ENCODE measurements at regions not wholly inside any gene's neighbourhood (a gene's known extent, or its start where the extent isn't known, plus 50 kb on each side); places are given as distances from the start of the nearest gene placed in this dataset.
A peak's percentile ranks its signal among the peaks of the same experiment; 100 is the strongest.

DNA sequence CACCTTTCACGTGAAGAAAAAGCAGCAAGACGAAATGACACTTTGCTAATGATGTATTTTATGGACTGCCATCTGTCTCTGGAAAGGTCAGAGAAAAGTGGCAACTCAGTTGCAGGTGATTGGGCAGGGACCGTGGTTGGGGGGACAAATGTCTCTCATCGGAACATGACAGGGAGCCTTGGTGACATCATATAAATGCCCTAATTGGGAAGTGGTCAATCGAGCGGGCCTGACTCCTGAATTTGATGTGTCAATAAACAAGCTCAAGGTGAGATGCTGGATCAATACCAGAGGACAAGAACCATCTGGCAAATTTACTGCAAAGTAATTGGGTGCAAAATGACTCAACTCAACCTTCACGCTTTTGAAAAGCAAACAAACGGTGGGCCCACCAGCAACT lies 151.9 kb upstream of the SKOR2 start:
- 83 to 87% methylated on average over 8 of the region's 8 CpGs for WGBS, 2 experiments (ENCODE audit: insufficient coverage in 2 of 2)
- Histone ChIP-seq H3K4me3 (ENCODE audit: extremely low read depth, insufficient read depth, low read length, poor library complexity, severe bottlenecking) (no peak overlapping the region), H3K9me3 (ENCODE audit: control insufficient read depth, low read length) (no peaks in the 10 kb centered on the region)

DNA sequence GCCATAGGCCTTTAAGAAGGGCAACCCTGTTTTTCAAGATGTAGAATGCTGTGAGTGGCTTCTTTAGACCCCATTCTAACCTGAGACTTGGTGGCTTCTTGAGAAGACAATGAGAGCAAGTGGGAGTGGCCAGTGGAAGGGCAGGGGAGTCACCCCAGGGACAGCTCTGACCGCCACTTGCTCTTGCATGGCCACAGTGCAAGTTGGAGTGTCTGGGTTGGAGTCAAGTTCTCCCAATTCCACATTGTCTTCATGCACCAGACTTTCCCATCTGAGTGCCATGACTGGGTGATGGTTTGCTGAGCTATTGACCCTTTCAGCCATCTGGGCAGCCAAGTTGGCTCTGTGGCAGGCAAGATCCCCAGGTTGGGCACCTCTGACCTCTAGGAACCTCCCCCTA lies 148.0 kb upstream of the SKOR2 start:
- H3K36me3 ChIP-seq (ENCODE audit: control insufficient read depth, insufficient read depth, low read length): no peaks in the 10 kb centered on the region
- WGBS, 2 experiments (ENCODE audit: insufficient coverage in 2 of 2): 100% methylated on average over 1 of the region's 1 CpG; no CpG with 5 or more reads in 1 of the 2 experiments
- no peaks in the 10 kb centered on the region for H3K4me1 ChIP-seq (ENCODE audit: control insufficient read depth, insufficient read depth, low read length, poor library complexity, severe bottlenecking)

More for the DNA sequence above, 151.9 kb upstream of the SKOR2 start:
- Histone ChIP-seq H3K27ac (ENCODE audit: low read depth, low read length, severe bottlenecking) (no peak overlapping the region), H3K4me1 (ENCODE audit: control insufficient read depth, insufficient read depth, low read length, poor library complexity, severe bottlenecking) (no peaks in the 10 kb centered on the region), H3K36me3 (ENCODE audit: control insufficient read depth, insufficient read depth, low read length) (no peaks in the 10 kb centered on the region)

DNA sequence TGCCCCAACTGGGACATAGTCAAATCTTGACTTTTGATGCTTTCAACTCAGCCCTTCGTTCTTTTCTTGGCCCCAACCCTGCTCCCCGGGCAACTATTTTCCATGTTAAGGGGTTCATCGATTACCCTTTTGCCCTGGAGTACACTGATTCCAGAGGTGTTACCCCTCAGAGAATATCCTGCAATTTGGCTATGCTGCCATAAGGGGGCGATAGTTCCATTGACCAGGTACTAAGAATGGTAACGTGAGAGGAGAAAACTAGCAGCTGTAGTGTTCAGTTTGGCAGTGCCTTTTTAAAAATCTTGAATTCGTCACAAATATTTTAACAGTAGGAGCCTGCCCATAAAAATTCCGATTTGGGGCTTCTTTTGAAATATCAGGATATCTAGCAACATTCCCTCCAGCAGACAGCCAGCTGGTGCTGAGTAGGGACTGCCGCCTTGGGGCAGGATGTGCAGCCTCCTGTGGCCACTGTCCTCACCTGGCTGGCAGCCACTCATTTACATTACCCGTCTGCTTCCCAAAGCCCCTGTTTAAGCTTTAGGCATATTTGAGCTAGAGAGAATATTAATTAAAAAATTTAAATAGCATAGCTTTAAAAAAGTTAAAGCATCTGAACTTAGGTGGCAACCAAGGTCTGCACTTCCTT lies 146.3 kb upstream of the SKOR2 start:
- 31 to 33% methylated on average over 6 to 7 of the region's 9 CpGs for WGBS, 2 experiments (ENCODE audit: insufficient coverage in 2 of 2)
- Histone ChIP-seq H3K27ac (ENCODE audit: low read depth, low read length, severe bottlenecking) (no peak overlapping the region), H3K4me3 (ENCODE audit: extremely low read depth, insufficient read depth, low read length, poor library complexity, severe bottlenecking) (no peak overlapping the region), H3K4me1 (ENCODE audit: control insufficient read depth, insufficient read depth, low read length, poor library complexity, severe bottlenecking) (no peaks in the 10 kb centered on the region), H3K36me3 (ENCODE audit: control insufficient read depth, insufficient read depth, low read length) (no peaks in the 10 kb centered on the region), H3K9me3 (ENCODE audit: control insufficient read depth, low read length) (peaks cover 7% of the 10 kb centered on the region)

More for the DNA sequence above, 148.0 kb upstream of the SKOR2 start:
- H3K9me3 ChIP-seq (ENCODE audit: control insufficient read depth, low read length): peaks cover 7% of the 10 kb centered on the region
- no peak overlapping the region for H3K4me3 ChIP-seq (ENCODE audit: extremely low read depth, insufficient read depth, low read length, poor library complexity, severe bottlenecking)
- H3K27ac ChIP-seq (ENCODE audit: low read depth, low read length, severe bottlenecking): no peak overlapping the region

DNA sequence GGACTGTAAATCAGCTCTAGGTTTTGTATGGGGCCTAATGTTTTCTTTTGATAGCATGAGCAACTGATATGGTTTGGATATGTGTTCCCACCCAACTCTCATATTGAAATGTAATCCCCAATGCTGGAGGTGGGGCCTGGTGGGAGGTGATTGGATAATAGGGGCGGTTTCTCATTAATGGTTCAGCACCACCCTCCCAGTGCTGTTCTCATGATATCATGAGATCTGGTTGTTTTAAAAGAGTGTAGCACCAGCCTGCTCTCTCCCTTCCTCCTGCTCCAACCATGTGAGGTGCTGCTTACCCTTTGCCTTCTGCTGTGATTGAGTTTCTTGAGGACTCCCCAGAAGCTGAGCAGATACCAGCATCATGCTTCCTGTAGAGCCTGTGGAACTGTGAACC lies 140.2 kb upstream of the SKOR2 start:
- WGBS, 2 experiments (ENCODE audit: insufficient coverage in 2 of 2): no CpG with 5 or more reads among the region's 1 CpG
- no peak overlapping the region for H3K4me3 ChIP-seq (ENCODE audit: extremely low read depth, insufficient read depth, low read length, poor library complexity, severe bottlenecking)
- no peaks in the 10 kb centered on the region for H3K36me3 ChIP-seq (ENCODE audit: control insufficient read depth, insufficient read depth, low read length)
- H3K27ac ChIP-seq (ENCODE audit: low read depth, low read length, severe bottlenecking): no peak overlapping the region
- no peaks in the 10 kb centered on the region for H3K9me3 ChIP-seq (ENCODE audit: control insufficient read depth, low read length)
- H3K4me1 ChIP-seq (ENCODE audit: control insufficient read depth, insufficient read depth, low read length, poor library complexity, severe bottlenecking): peaks cover 8% of the 10 kb centered on the region

DNA sequence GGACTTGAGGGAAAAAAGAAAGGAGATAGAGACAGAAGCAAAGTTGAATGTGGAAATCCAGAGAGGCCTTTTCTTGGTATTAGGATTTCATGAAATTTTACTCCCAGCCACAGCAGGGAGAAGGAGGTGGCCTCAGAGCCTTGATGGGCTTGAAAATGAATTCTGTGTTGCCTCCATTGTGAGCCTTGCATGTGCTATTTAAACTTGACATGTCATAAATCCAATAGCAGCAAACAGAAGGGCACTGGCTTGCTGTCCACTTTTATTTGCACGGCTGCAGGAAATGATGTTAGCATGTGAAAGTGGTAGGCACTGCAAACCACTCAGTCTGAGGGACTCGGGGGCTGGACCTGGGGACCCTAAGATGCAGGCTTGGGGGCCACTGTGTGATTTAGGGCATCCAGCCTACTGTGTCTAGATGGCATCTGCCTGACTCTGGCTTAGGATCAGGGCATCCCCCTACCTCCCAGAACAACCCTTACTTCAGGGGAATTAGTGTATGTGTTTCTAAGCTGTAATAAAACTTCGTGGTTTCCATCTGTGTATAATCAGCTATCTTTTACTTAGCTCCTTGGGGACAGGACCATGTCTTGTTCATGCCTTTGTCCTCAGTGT lies 139.1 kb upstream of the SKOR2 start:
- peaks cover 3% of the 10 kb centered on the region for H3K9me3 ChIP-seq (ENCODE audit: control insufficient read depth, low read length)
- H3K4me3 ChIP-seq (ENCODE audit: extremely low read depth, insufficient read depth, low read length, poor library complexity, severe bottlenecking): no peak overlapping the region
- 96 to 100% methylated on average over 1 to 3 of the region's 3 CpGs for WGBS, 2 experiments (ENCODE audit: insufficient coverage in 2 of 2)
- peaks cover 8% of the 10 kb centered on the region for H3K4me1 ChIP-seq (ENCODE audit: control insufficient read depth, insufficient read depth, low read length, poor library complexity, severe bottlenecking)
- no peaks in the 10 kb centered on the region for H3K36me3 ChIP-seq (ENCODE audit: control insufficient read depth, insufficient read depth, low read length)
- no peak overlapping the region for H3K27ac ChIP-seq (ENCODE audit: low read depth, low read length, severe bottlenecking)

DNA sequence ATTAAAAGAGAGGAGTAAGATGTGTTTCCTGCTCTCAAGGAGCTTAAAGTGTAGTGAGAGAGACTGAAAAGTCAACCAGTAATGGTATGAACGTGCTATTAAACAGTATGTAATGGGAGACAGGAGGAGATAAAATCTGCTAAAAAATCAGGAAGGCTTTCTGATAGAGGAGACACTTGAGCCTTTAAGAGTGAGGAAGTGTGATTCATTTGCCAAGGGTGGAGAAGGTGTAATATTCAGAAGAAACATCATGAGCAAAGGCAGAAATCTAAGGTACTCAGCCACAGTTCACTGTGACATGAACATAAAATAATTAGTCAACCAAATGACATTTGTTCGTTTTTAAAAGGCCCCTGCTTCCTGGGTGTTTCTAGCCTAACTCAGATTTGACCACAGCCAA lies 137.8 kb upstream of the SKOR2 start:
- H3K4me3 ChIP-seq (ENCODE audit: extremely low read depth, insufficient read depth, low read length, poor library complexity, severe bottlenecking): no peak overlapping the region
- peaks cover 4% of the 10 kb centered on the region for H3K9me3 ChIP-seq (ENCODE audit: control insufficient read depth, low read length)
- peak overlapping the region; percentile 19 for H3K27ac ChIP-seq (ENCODE audit: low read depth, low read length, severe bottlenecking)
- H3K36me3 ChIP-seq (ENCODE audit: control insufficient read depth, insufficient read depth, low read length): no peaks in the 10 kb centered on the region
- 64 to 79% methylated on average over 2 of the region's 2 CpGs for WGBS, 2 experiments (ENCODE audit: insufficient coverage in 2 of 2)
- H3K4me1 ChIP-seq (ENCODE audit: control insufficient read depth, insufficient read depth, low read length, poor library complexity, severe bottlenecking): peaks cover 8% of the 10 kb centered on the region

GRCh38 chr18:47387864-47388263 lies 136.4 kb upstream of the SKOR2 start:
- Histone ChIP-seq H3K4me3 (ENCODE audit: extremely low read depth, insufficient read depth, low read length, poor library complexity, severe bottlenecking) (no peak overlapping the region), H3K27ac (ENCODE audit: low read depth, low read length, severe bottlenecking) (no peak overlapping the region), H3K36me3 (ENCODE audit: control insufficient read depth, insufficient read depth, low read length) (no peaks in the 10 kb centered on the region), H3K9me3 (ENCODE audit: control insufficient read depth, low read length) (peaks cover 4% of the 10 kb centered on the region), H3K4me1 (ENCODE audit: control insufficient read depth, insufficient read depth, low read length, poor library complexity, severe bottlenecking) (peaks cover 8% of the 10 kb centered on the region)

GRCh38 chr18:47383729-47384128 lies 132.3 kb upstream of the SKOR2 start:
- Histone ChIP-seq H3K4me1 (ENCODE audit: control insufficient read depth, insufficient read depth, low read length, poor library complexity, severe bottlenecking) (no peaks in the 10 kb centered on the region), H3K36me3 (ENCODE audit: control insufficient read depth, insufficient read depth, low read length) (no peaks in the 10 kb centered on the region), H3K4me3 (ENCODE audit: extremely low read depth, insufficient read depth, low read length, poor library complexity, severe bottlenecking) (no peak overlapping the region), H3K9me3 (ENCODE audit: control insufficient read depth, low read length) (peaks cover 4% of the 10 kb centered on the region), H3K27ac (ENCODE audit: low read depth, low read length, severe bottlenecking) (no peak overlapping the region)
- 77 to 86% methylated on average over 1 of the region's 1 CpG for WGBS, 2 experiments (ENCODE audit: insufficient coverage in 2 of 2)

DNA sequence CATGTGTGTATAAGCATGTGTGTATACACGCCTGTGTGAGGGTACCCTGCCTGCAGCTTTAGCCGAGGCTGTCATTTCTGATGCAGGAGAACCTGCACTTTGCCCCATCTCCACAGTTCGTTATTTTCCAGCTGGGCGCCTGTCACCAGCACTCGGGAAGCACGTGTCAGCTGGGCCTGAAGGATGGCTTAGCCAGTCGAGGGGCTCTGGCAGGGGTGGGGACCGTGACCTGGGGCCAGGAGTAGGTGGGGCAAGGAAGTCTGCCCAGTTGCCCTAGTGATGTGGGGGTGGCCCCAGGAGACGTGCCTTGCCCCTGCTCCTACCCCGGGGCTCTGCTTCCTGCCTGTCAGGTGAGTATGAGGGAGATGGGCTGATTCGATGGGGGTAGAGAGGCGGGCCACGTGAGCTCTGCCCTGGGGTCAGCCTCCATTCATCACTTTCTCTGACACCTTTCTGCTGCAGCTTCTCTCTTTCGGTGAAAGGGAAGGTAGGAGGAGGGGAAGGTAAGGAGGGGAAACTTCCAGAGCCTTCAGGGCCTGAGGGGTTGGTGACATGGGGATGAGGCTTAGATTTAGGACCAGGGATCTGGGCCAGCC lies 130.6 kb upstream of the SKOR2 start:
- Histone ChIP-seq H3K4me1 (ENCODE audit: control insufficient read depth, insufficient read depth, low read length, poor library complexity, severe bottlenecking) (no peaks in the 10 kb centered on the region), H3K9me3 (ENCODE audit: control insufficient read depth, low read length) (peaks cover 4% of the 10 kb centered on the region), H3K4me3 (ENCODE audit: extremely low read depth, insufficient read depth, low read length, poor library complexity, severe bottlenecking) (no peak overlapping the region), H3K36me3 (ENCODE audit: control insufficient read depth, insufficient read depth, low read length) (no peaks in the 10 kb centered on the region), H3K27ac (ENCODE audit: low read depth, low read length, severe bottlenecking) (no peak overlapping the region)
- 80 to 85% methylated on average over 6 to 7 of the region's 14 CpGs for WGBS, 2 experiments (ENCODE audit: insufficient coverage in 2 of 2)

DNA sequence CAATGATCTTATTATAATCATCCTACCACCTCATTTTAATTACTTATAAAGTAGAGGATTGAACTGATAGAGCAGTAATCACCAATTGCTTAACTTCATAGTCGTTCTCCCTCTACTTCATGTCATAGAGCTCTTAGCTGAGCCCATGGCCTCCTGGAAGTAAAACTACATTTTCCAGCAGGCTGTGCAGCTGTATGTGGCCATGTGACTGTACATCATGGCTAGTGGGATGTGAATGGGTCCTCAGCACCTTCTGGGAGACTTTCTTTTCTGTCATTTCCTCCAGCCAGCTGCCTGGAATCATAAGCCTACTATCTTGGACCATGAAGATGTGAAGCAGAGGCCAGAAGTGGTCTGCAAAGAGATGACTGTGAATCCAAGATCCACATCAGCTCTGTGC lies 128.7 kb upstream of the SKOR2 start:
- Histone ChIP-seq H3K4me3 (ENCODE audit: extremely low read depth, insufficient read depth, low read length, poor library complexity, severe bottlenecking) (no peak overlapping the region), H3K9me3 (ENCODE audit: control insufficient read depth, low read length) (no peaks in the 10 kb centered on the region), H3K27ac (ENCODE audit: low read depth, low read length, severe bottlenecking) (no peak overlapping the region), H3K4me1 (ENCODE audit: control insufficient read depth, insufficient read depth, low read length, poor library complexity, severe bottlenecking) (no peaks in the 10 kb centered on the region), H3K36me3 (ENCODE audit: control insufficient read depth, insufficient read depth, low read length) (no peaks in the 10 kb centered on the region)
- WGBS, 2 experiments (ENCODE audit: insufficient coverage in 2 of 2): no CpG with 5 or more reads among the region's 1 CpG

DNA sequence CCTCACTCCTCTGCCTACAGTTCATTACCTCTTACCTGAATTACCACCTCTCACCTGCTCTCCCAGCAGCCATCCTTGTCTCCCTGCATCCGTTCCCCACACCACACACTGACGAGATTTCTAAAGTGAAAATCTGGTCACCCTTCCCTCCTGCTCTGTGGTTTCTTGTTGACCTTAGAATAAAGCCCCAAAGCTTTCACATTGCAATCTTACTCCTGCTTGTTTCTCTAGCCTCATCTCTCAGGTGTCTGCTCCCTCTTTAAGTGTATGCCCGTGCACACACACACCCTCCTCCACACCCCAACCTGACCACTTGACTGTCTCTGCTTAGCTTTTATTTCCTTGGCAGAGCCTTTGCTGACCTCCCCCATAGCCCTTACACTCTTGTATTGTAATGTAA lies 122.0 kb upstream of the SKOR2 start:
- H3K9me3 ChIP-seq (ENCODE audit: control insufficient read depth, low read length): no peaks in the 10 kb centered on the region
- H3K27ac ChIP-seq (ENCODE audit: low read depth, low read length, severe bottlenecking): no peak overlapping the region
- no peaks in the 10 kb centered on the region for H3K36me3 ChIP-seq (ENCODE audit: control insufficient read depth, insufficient read depth, low read length)
- H3K4me1 ChIP-seq (ENCODE audit: control insufficient read depth, insufficient read depth, low read length, poor library complexity, severe bottlenecking): no peaks in the 10 kb centered on the region
- H3K4me3 ChIP-seq (ENCODE audit: extremely low read depth, insufficient read depth, low read length, poor library complexity, severe bottlenecking): no peak overlapping the region
- 86 to 93% methylated on average over 3 of the region's 3 CpGs for WGBS, 2 experiments (ENCODE audit: insufficient coverage in 2 of 2)
